ENCODE measurements at regions not wholly inside any gene's neighbourhood (a gene's known extent, or its start where the extent isn't known, plus 50 kb on each side); places are given as distances from the start of the nearest gene placed in this dataset.

DNA sequence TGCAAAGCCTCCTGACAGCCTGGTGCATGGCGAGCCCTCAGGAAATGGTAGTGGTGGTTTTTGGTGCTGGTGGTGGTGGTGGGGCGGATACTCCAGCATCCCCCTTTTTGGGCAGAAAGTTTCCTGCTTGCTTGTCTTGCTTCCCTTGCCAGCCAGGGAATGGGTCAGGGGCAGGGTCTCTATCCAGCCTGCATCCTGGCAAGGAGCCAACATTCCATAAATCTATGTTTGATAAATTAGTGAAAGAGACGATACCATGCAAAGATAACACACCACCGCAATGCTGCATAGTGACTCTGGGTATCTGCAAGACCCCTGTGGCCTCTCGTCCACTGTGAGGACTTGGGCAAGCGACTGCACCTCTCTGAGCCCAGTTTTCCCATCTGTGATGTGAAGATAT, 246.2 kb downstream of the LRFN2 start:
- DNase-seq (ENCODE audit: low read depth in 2 of 2), result no peak

DNA sequence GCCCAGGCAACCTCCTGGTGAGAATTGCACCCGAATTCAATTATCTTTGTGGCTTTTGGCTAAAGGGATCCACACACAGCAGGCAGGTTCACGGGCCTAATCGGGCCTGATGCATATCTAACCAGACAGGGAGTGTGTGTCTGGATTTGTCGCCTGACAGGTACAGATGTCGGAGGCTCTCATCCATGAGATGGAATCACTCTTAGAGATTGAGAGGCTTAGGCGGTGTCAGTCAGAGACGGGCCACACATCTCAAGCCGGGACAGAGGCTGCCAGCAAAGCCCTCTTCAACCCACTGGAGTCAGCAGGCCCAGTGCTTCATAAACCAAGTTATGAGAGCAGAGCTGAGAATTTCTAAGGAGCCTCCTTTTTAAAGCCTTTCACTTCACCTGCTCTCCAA, 247.0 kb downstream of the LRFN2 start:
- DNase-seq (ENCODE audit: low read depth in 2 of 2), result no peak

DNA sequence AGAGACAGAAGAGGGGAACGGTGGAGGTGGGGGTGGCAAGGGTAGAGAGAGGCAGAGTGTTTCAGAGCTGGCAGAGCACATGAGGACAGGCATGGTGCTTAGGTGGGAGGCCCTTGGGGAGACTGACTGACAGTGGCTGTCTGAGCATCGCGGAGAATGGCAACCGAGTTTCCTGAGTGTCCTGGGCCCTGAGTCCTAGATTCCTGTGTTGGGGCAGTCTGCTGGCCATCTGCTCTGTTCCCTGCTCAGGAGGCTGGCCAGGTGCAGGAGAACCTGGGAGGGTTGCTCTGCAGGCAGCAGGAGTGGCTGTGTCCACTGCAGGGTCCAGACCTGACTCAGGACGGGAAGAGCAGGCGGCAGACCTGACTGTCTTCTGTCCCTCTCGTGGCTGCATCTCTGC, 248.9 kb downstream of the LRFN2 start:
- no peak for DNase-seq (ENCODE audit: low read depth in 2 of 2)

DNA sequence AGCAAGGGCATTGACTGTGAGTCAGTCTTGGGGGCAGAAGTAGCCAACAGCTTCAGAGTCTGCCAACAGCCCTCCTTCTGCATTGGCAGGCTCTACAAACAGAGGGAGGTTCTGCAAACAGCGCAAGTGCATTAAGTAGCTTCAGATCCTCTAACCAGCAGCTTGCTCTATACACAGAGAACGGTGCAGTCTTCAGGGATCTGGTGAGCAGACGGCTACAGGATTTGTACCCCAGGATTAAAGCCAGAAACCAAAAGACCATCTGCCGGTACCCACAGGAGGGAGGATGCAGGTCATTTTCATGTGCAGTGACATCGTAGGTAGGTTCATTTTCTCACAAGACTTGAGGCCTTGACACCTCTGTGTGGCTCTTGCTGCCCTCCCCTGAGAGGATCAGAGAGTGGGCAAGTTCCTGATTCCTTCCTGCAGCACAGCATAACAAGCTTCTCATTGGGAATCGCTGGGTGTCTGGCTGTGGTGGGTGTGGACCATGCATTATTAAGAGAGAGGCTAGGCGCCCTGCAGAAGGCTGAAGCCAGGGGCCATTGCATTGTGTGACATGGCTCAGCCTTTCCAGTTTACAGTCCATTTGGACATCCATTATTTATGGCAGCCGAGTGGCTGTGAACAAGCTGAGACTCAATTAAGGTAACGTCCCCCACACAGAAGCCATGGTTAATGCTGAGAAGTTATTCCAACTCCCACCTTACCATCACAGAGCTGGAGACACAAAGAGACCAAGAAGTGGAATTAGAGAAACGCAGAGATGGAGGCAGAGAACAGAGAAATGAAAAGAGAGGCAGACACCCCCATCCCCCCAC, 250.0 kb downstream of the LRFN2 start:
- no peak for DNase-seq (ENCODE audit: low read depth in 2 of 2)

DNA sequence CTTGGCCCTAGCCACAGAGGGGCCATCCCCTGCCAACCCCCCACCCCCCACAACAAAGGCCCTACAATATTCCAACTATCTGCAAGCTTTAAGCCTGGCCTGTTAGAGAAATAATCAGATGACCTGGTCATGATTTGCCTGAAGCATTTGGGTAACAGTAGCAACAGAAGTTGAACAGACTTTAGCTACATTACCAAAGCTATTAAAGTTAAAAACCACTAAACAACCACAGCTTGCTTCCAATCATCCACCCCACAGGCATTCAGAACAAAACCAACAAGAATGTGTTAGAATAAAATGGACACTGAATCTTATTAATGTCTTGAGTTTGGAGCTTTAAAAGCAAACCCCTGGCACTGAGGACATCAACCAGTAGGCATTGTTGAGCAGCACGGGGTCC, 250.9 kb downstream of the LRFN2 start:
- no peak for DNase-seq (ENCODE audit: low read depth in 2 of 2)

DNA sequence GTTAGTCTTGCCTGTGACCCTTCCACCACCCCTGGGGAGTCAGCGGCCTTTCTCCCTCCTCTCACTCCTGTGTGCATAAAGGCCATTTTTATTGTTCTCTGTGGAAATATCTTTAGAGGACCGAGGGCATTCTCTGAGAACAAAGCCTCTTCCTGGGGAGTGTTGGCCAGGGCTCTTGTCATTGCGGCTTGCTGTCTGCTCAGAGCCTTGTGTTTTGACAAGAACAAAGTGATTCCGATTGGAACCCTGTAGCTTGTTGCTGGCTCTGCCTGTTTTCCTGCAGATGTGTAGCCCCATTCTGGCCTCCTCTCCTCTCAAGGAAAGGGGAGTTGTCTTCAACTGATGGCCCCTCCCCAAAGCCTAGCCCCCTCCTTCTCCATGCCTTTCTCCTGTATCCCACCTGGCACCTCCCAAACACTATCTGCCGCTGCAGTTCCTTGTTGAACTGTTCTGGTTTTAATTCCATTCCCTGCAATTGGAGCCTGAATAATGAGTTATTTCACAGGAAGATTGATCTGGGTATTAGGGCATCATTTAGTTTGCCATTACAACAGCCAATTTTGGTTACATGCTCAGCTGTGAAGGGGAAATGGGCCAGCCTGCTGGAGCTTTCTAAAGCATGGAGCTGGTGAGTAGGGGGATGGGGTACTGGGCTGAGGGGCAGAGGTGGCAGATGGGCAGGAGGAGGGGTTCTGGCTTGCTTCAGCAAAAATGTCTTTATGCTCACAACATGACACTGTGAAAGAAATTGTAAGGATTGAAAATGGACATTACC, 252.5 kb downstream of the LRFN2 start:
- DNase-seq (ENCODE audit: low read depth in 2 of 2), result no peak

DNA sequence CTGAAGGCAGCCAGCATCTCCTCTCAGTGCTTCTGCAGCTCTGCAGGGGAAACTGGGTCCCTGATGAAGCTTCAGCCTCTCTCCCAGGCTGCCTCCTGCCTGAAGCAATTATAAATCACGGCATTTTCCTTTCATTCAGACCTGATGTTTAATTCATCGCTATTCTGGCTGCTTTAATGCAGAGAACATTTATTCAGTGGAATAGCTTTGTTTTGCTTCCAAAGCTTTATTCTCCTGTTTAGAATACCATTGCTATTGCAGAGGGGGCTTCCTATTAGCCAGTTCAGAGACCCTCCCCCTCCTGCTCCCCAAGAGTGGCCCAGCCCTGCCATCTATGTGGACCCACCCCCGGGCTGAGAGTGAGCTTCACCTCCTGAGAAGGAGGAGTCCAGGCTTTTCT, 255.6 kb downstream of the LRFN2 start:
- DNase-seq (ENCODE audit: low read depth in 2 of 2), result no peak

DNA sequence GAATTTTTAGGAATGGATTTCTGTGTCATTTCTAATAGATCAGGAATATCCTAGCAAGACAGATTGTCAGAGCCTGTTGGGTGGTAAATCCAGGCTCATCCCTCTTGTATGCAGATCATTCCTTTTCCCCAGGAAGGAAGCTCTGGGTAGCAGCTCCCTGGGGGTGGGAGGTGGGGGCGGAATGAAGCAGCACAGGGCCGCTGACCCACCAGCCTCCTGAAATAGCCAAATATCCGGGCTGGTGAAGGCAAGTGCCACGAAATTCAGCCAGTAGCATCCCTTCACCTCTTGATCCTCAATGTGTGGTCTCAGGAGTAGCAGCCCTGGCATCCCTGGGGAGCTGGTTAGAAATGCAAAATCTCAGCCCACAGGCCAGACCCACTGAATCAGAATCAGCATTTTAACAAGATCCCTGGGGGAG, 256.9 kb downstream of the LRFN2 start:
- DNase-seq (ENCODE audit: low read depth in 2 of 2), result no peak

DNA sequence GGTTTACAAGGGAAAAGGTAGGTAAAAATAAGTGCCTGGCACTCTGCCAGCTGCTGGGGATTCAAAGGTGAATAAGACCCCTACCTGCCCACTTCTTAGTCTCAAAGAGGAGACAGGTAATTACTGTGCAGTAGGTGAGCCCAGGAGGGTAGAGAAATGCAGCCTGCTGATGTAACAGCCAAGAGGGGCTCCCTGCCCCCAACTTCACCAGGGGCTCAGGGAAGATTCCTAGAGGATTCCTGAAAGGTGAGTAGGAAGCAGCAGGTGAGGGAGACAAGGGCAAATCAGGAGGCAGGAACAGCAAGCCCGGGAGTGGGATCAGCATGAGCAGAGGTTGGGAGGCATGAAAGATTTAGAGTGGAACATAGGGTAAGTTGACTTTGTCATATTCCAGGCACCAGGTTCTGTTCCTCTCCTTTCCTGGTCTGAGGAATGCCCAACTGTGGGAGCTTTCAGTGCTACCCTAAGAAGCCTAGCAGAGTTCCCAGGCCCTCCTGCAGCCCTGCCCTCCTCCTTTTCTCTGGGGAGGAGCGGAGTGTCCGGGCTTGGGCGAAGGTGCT, 258.1 kb downstream of the LRFN2 start:
- DNase-seq (ENCODE audit: low read depth in 2 of 2), result no peak

DNA sequence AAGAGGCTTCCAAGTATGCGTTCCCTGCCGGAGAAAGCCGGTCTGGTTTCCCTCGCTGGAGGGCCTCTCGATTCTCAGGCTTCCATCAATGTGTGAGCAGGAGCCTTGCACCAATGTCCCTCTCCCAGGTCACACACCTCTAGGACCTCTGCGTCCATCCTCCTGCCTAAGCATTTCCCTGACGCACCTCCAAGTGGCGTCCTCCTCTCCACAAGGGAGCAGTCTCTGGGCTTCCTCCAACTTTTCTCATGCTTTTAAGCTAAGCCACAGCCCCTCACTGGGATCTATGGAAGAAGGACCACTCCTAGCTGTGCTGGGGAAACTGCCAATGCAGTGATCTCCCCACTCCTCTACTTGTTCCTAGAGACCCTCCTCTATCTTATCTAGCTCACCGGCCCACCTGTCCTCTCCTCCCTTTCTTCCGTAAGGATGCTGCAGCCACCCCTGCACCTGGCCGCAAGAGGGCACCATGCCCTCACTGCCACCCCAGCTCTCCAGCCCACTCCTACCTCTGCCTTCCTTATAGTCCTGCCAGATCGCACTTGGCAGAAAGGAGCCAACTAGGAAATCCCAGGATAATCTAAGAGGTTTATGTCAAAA, 258.7 kb downstream of the LRFN2 start:
- peak in 1 of 2 donors; percentile 7 for DNase-seq (ENCODE audit: low read depth in 2 of 2)

DNA sequence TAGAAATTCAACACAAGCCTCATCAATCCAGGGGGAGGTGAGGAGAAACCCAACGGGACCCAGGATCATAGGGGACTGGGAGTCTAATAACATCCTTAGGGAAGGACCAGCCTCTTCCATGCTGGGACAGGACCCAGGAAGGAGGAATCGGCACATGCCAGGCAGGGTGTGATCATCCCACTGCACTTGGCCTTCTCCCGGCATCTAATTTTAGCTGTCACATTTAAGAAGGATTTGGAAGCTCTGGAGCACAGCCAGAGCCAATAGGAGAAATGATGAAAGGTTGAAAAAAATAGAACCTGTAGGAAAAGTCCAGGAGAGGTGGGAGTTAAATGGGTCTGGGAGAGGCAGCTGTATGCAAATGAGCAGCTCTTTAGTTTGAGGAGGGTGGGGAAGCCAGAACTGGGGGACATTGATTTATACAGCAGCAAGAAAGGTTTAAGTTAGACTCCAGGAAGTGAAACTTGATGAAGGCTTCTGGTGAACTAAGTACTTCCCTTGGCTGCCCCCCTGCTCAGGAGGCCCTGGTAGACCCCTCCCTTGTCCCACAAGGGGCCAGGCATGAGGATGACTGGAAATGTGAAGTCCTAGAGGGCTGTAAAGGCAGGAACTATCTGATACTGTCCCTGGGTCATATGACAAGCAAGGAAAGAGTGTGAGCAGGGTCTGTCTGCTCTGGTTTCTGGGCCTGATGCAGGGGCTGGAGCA, 260.3 kb downstream of the LRFN2 start:
- no peak for DNase-seq (ENCODE audit: low read depth in 2 of 2)

DNA sequence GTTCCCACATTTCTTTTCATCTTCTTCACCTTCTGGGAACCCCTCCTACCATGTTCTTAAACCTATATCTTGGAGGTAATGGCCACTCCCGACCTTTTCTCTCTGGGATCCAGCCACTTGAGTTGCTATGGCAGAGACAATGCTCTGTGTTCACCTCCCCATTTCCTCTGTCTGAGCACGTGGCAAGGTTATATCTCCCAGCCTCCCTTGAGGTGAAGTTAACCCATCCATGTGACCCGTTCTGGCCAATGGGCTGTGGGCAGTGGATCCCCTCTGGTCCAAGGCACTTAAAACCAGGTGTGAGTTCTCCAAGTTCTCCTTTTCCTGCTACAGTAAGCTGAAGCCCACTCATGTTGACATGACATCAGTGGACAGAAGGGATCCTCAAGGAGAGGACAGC, 261.4 kb downstream of the LRFN2 start:
- DNase-seq (ENCODE audit: low read depth in 2 of 2), result no peak

DNA sequence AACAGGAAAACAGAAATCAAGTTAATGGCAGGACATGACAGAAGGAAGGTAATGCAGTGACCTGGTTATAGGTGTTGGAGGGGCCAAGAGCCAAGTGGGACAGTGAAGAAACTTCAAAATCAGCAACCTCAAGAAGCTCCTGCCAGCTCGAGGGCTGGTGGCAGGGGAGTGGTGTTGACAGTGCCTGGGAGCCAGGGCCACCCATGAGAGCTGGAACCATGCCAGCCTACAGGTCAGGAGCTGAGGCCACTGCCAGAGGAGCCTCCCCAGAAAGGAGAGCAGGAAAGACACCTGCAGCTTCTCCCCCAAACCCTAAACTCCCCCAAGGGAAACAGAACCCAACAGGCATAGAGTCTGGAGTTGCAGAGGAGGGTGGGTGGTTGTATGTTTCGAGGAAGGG, 262.1 kb downstream of the LRFN2 start:
- DNase-seq (ENCODE audit: low read depth in 2 of 2), result no peak

DNA sequence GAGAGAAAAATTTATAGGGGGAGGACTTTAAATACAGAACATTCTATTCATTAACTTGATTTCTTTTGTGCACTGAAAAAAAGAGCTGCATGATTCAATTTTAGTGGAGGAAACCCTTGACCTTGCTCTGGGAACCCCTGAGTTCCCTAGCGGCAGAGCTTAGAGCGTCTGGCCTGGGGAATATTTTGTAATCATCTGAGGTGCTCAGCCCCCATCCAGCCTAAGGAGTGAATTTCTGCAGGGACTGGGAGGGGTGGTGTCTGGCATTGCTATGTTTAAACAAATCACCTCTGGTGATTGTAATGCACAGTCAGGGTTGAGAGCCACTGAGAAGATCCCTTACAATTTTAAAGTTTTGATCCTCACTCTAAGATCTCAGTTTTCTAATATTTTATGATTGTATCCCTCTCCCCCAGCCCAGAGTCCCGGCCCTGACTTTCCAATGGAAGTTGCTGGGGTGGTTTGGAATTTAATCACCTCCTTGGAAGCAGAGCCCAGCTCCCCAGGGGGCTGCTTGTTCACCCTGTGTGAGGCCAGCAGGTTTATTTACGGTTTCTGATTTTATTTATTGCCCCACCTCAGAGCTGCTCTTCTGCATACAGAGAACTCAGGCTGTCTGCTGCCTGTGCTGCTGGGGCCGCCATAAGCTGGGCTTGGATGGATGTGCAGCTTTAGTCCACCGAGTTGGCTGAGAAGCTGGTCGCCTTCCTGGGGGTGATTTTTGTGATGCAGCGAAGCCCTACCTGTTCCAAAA, 263.1 kb downstream of the LRFN2 start:
- DNase-seq (ENCODE audit: low read depth in 2 of 2), result no peak

DNA sequence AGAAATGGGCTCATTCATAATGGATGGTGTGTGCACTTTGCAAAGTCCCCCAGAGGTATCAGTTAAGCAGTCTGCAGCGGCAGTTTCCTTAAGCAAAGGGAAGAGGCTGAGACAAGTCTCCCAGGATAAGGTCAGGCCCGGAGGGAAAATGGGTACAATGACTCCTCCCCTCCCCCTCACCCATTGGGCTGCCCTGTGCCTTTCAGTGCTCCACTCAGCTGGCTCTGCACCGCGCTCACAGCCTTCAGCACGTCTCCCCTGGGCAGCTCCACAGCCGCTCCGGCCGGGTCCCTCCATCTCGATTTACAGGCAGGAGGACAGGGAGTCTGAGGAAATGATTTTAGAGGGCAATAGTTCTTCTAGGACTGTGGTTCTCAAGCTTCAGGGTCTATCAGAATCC, 264.8 kb downstream of the LRFN2 start:
- DNase-seq (ENCODE audit: low read depth in 2 of 2), result no peak

DNA sequence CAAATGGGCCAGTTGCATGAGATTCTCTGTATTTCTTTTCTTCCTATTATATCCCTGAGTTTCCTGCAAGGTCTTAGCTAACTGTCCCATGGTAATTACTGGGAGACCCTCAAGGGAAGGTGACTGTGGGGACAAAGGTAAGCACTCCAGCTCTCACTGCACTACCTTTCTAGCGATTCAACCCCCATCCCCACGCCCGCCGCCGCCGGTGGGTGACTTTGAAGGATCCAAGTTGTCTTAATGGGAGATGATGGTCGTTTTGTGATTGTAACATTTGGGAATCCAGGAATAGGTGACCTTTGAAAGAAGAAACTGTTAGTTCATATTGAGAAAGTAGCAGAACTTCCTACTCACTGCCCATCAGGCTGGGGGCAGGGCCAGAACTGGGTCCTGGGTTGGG, 265.5 kb downstream of the LRFN2 start:
- DNase-seq (ENCODE audit: low read depth in 2 of 2), result no peak

DNA sequence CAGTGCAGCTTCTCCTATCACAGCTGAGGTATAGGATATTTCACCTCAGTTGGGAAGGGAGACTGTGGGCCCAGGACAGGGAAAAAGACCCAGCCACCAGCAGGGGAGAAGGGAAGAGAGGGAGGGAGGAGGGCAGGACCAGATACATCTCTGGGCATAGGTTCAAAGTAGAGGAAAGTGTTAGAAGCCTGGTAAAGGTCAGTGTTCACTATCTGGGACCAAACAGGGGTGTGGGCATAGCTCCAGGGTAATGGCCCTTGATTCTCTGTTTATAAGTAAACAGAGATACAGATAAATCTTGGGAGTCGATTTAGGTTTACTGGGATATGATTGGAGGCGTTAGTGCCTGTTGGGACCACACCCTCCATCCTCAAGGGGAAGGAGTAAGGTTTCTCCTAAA, 266.2 kb downstream of the LRFN2 start:
- no peak for DNase-seq (ENCODE audit: low read depth in 2 of 2)

DNA sequence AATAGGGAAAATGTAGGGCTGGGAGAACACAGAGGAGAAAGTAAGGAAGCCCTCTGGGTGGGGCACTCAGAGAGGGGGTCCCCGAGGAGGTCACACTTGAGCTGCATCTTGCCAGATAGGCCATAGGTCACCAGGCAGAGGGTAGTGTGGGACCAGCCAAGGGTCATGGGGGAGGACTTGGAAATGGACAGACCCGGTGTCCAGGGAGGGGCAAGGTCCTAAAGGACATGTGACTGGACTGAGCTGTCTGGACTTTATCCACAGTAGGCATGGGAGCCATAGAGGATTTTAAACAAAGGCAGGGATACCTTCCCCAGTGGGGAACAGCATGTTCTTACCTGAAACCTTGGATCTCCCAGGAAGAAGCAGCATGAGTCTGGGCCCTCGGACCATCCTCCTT, 266.7 kb downstream of the LRFN2 start:
- no peak for DNase-seq (ENCODE audit: low read depth in 2 of 2)

DNA sequence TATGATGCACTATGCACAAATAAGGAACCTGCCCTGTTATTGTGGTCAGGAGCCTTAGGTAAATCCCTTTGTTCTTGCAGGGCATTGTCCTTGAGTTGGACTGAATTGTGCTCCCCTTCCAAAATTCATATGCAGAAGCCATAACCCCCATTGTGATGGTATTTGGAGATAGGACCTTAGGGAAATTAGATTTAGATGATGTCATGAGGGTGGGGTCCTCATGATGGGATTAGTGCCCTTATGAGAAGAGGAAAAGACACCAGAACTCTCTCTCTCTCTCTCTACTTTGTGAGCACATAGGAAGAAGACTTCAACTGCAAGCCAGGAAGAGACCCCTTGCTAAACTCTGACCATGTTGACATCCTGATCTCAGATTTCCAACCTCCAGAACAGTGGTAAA, 268.0 kb downstream of the LRFN2 start:
- no peak for DNase-seq (ENCODE audit: low read depth in 2 of 2)

DNA sequence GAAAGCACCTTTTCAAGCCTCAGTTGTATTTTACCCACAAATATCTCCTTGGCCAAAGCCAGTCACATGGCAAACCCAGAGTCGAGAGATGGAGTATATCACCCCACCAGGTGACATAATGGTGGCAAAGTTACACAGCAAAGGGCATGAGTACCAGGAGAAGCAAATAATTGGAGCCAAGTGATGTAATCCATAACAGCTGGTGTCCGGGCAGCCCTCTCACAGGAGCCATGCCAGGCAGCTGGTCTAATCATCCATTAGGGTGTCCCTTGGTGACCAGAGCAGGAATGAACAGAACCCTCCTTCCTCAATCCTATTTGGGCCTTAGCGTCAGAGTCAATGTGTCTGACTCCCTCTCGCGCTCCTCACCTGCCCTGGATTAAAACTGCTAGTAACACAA, 272.1 kb downstream of the LRFN2 start:
- no peak for DNase-seq (ENCODE audit: low read depth in 2 of 2)

DNA sequence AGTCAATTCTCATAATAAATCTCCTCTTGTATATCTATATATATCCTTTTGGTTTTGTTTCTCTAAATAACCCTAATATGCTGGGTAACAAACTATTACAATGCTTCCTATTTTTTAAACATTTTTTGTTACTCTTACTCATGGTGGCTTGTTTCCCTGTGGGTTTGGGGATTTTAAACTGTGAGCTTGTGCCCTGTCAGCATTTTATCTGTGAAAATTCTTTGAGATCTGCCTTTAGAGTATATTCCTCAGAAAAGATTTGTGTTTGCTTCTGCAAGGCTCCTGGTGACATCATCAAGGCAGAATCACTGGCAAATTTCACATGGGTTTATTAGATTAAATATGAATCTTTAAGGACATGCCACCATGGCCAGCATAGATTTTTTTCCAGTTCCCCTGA, 273.6 kb downstream of the LRFN2 start:
- no peak for DNase-seq (ENCODE audit: low read depth in 2 of 2)

Measured in stimulated activated CD8-positive, alpha-beta memory T cell treated with anti-CD3 and anti-CD28 coated beads, Interleukin-2, amount 100 ng/mL, for 48 hours (primary cell).